H1 (cell line): ENCODE measurements at regions not wholly inside any gene's neighbourhood (a gene's known extent, or its start where the extent isn't known, plus 50 kb on each side); places are given as distances from the start of the nearest gene placed in this dataset.

Source experiments
- CTCF ChIA-PET: fragments of 300-600 bp; sonication (Branson Sonifier 250); formaldehyde crosslinking; loops from one replicate; lab custom pipeline; 2021; ENCODE audit not compliant: partially characterized antibody; lab: Charles Lee
- POLR2A ChIA-PET: fragments of 300-600 bp; sonication (Branson Sonifier 250); formaldehyde crosslinking; loops from one replicate; lab custom pipeline; 2021; ENCODE audit warnings: inconsistent platforms; ENCODE audit not compliant: partially characterized antibody; lab: Charles Lee
- DNase-seq, 2 experiments: peaks; one replicate each; pipeline versions ENCODE4 v3.0.0 to v3.0.0-alpha.2; 2010 to 2022; ENCODE audit warnings: low spot score in 2 of 2, low read depth in 1 of 2, mixed read lengths in 1 of 2
- FAIRE-seq: peaks from 2 replicates; lab custom pipeline; 2011; peaks lifted over from hg19 to GRCh38; lab: Jason Lieb, UNC
- H2AFZ ChIP-seq: 2 replicates; pipeline ENCODE4 v1.8.1; 2012; ENCODE audit warnings: low read length, inconsistent platforms
- H2AK5ac ChIP-seq: 2 replicates; pipeline ENCODE4 v1.6.1; 2013; ENCODE audit warnings: low read depth, low read length
- H2BK120ac ChIP-seq: replicated peaks from 2 replicates; pipeline ENCODE3; 2013; ENCODE audit warnings: low read depth, low read length, inconsistent platforms
- H2BK12ac ChIP-seq: 2 replicates; pipeline ENCODE4 v1.6.1; 2013; ENCODE audit warnings: low read depth, low read length
- H2BK15ac ChIP-seq: 2 replicates; pipeline ENCODE4 v1.6.1; 2013; ENCODE audit warnings: low read length
- H2BK20ac ChIP-seq: 2 replicates; pipeline ENCODE4 v1.6.1; 2013; ENCODE audit warnings: low read length
- H2BK5ac ChIP-seq: 2 replicates; pipeline ENCODE4 v1.6.1; 2013; ENCODE audit warnings: low read depth, low read length
- H3K14ac ChIP-seq: 2 replicates; pipeline ENCODE4 v1.6.1; 2013; ENCODE audit warnings: inconsistent platforms; ENCODE audit not compliant: insufficient read length
- H3K18ac ChIP-seq: 2 replicates; pipeline ENCODE4 v1.6.1; 2013; ENCODE audit warnings: low read length; ENCODE audit errors: extremely low read depth
- H3K23ac ChIP-seq: 2 replicates; pipeline ENCODE4 v1.6.1; 2013; ENCODE audit warnings: inconsistent platforms; ENCODE audit not compliant: insufficient read length
- H3K23me2 ChIP-seq: 2 replicates; pipeline ENCODE4 v1.6.1; 2013; ENCODE audit warnings: low read depth, low read length
- H3K27ac ChIP-seq: 2 replicates; pipeline ENCODE4 v1.6.1; 2011; ENCODE audit warnings: low read depth, low read length, inconsistent platforms
- H3K27me3 ChIP-seq, 4 experiments: replicated peaks in 1 of 4; 1 replicate in 1 of 4; 2 replicates in 3 of 4; pipeline versions ENCODE4 v1.6.1 to v1.8.1; 2011 to 2013; ENCODE audit warnings: low read length in 3 of 4, mild to moderate bottlenecking in 3 of 4, inconsistent platforms in 2 of 4, mixed read lengths in 2 of 4, moderate library complexity in 1 of 4; ENCODE audit not compliant: control insufficient read depth in 3 of 4, insufficient read depth in 3 of 4; ENCODE audit errors: extremely low read depth in 1 of 4
- H3K36me3 ChIP-seq, 4 experiments: 2 replicates each; pipeline versions ENCODE4 v1.6.1 to v1.8.1; 2011 to 2013; ENCODE audit warnings: mild to moderate bottlenecking in 4 of 4, low read length in 3 of 4, moderate library complexity in 2 of 4, control low read depth in 1 of 4, inconsistent platforms in 1 of 4; ENCODE audit not compliant: insufficient read depth in 4 of 4, control insufficient read depth in 2 of 4
- H3K4ac ChIP-seq: replicated peaks from 2 replicates; pipeline ENCODE3; 2013; ENCODE audit warnings: low read length, low read depth, mixed read lengths, inconsistent platforms; ENCODE audit not compliant: insufficient read length
- H3K4me1 ChIP-seq, 4 experiments: replicated peaks in 1 of 4; 1 replicate in 1 of 4; 2 replicates in 3 of 4; pipeline versions ENCODE4 v1.6.1 to v1.8.1; 2011 to 2013; ENCODE audit warnings: low read length in 3 of 4, inconsistent platforms in 2 of 4, mixed read lengths in 1 of 4; ENCODE audit not compliant: insufficient read depth in 4 of 4, control insufficient read depth in 3 of 4
- H3K4me2 ChIP-seq, 2 experiments: 2 replicates each; pipeline versions ENCODE4 v1.6.1 to v1.8.1; 2011 to 2013; ENCODE audit warnings: low read depth in 2 of 2, low read length in 2 of 2, control low read depth in 1 of 2, inconsistent platforms in 1 of 2, mild to moderate bottlenecking in 1 of 2; ENCODE audit not compliant: insufficient read depth in 1 of 2
- H3K4me3 ChIP-seq, 4 experiments: fragments of 200-600, 300-600 bp in 1 of 4; sonication (generic), shearing (Covaris generic), sonication (Bioruptor Twin) in 1 of 4; 2 replicates each; pipeline versions ENCODE4 v1.5.1 to v1.8.1; 2011 to 2016; ENCODE audit warnings: low read length in 4 of 4, low read depth in 3 of 4, control low read depth in 2 of 4, inconsistent platforms in 2 of 4, mild to moderate bottlenecking in 2 of 4, mixed read lengths in 1 of 4, moderate library complexity in 1 of 4; ENCODE audit not compliant: insufficient read depth in 2 of 4; ENCODE audit errors: extremely low read depth in 1 of 4
- H3K56ac ChIP-seq: replicated peaks from 2 replicates; pipeline ENCODE3; 2013; ENCODE audit warnings: low read depth, mild to moderate bottlenecking, mixed read lengths, low read length, inconsistent platforms; ENCODE audit not compliant: insufficient read length
- H3K79me1 ChIP-seq: 2 replicates; pipeline ENCODE4 v1.6.1; 2013; ENCODE audit warnings: low read depth, low read length, control low read depth
- H3K79me2 ChIP-seq, 2 experiments: 2 replicates each; pipeline versions ENCODE4 v1.6.1 to v1.8.1; 2012 to 2013; ENCODE audit warnings: low read length in 2 of 2, mild to moderate bottlenecking in 2 of 2, inconsistent platforms in 1 of 2; ENCODE audit not compliant: insufficient read depth in 2 of 2, control insufficient read depth in 1 of 2
- H3K9ac ChIP-seq, 4 experiments: replicated peaks in 1 of 4; 1 replicate in 1 of 4; 2 replicates in 3 of 4; pipeline versions ENCODE4 v1.6.1 to v1.8.1; 2011 to 2013; ENCODE audit warnings: low read depth in 3 of 4, low read length in 3 of 4, control low read depth in 2 of 4, mild to moderate bottlenecking in 2 of 4, moderate library complexity in 2 of 4, inconsistent platforms in 1 of 4; ENCODE audit errors: extremely low read depth in 1 of 4
- H3K9me3 ChIP-seq, 2 experiments: 2 replicates each; pipeline versions ENCODE4 v1.6.1 to v1.8.1; 2012 to 2013; ENCODE audit warnings: mild to moderate bottlenecking in 2 of 2, moderate library complexity in 2 of 2, control low read depth in 1 of 2, inconsistent platforms in 1 of 2, low read depth in 1 of 2, low read length in 1 of 2, mixed read lengths in 1 of 2; ENCODE audit not compliant: insufficient read depth in 2 of 2
- H4K20me1 ChIP-seq, 2 experiments: replicated peaks in 1 of 2; 2 replicates each; pipeline versions ENCODE3 to v1.8.1; 2011 to 2013; ENCODE audit warnings: inconsistent platforms in 2 of 2, low read length in 2 of 2, mild to moderate bottlenecking in 1 of 2; ENCODE audit not compliant: insufficient read depth in 2 of 2, control insufficient read depth in 1 of 2
- H4K5ac ChIP-seq: 2 replicates; pipeline ENCODE4 v1.6.1; 2013; ENCODE audit warnings: low read length, low read depth, mixed read lengths, inconsistent platforms; ENCODE audit not compliant: insufficient read length
- H4K8ac ChIP-seq: 2 replicates; pipeline ENCODE4 v1.8.0; 2013; ENCODE audit warnings: mild to moderate bottlenecking, moderate library complexity, low read length, inconsistent platforms; ENCODE audit not compliant: insufficient read depth; ENCODE audit errors: extremely low read depth
- H4K91ac ChIP-seq: replicated peaks from 2 replicates; pipeline ENCODE3; 2013; ENCODE audit warnings: low read length, mixed read lengths, inconsistent platforms; ENCODE audit not compliant: insufficient read length
- CTBP2 ChIP-seq: IDR thresholded peaks from 2 replicates; pipeline ENCODE4 v1.7.0; 2011; ENCODE audit warnings: borderline replicate concordance, mild to moderate bottlenecking, moderate library complexity, mixed read lengths, low read length; ENCODE audit not compliant: insufficient read depth, insufficient read length
- GABPA ChIP-seq: IDR thresholded peaks from 2 replicates; pipeline ENCODE4 v1.6.1; 2011; ENCODE audit warnings: mild to moderate bottlenecking, low read length, moderate library complexity, borderline replicate concordance; ENCODE audit not compliant: insufficient read depth
- TAF7 ChIP-seq: optimal IDR thresholded peaks from 2 replicates; pipeline ENCODE3; 2011; ENCODE audit warnings: low read depth, mild to moderate bottlenecking, inconsistent platforms, low read length, moderate library complexity, borderline replicate concordance
- TCF12 ChIP-seq: IDR thresholded peaks from 2 replicates; pipeline ENCODE4 v1.6.1; 2011; ENCODE audit warnings: low read depth, mild to moderate bottlenecking, low read length
- WGBS, 2 experiments: shearing (Covaris generic) in 1 of 2; methylation state at CpG; one replicate each; pipeline versions ENCODE4 v1.1.6 to v1.1.7; 2013 to 2015; ENCODE audit warnings: low lambda C conversion rate in 2 of 2, mixed read lengths in 2 of 2, inconsistent platforms in 1 of 2, low coverage in 1 of 2, missing lambda C conversion rate in 1 of 2; ENCODE audit not compliant: insufficient replicate concordance in 2 of 2, insufficient coverage in 1 of 2, insufficient read length in 1 of 2; ENCODE audit errors: extremely low coverage in 1 of 2, missing lambda C conversion rate in 1 of 2; 5-methylcytosine and 5-hydroxymethylcytosine counted together

- H3K36me3 ChIP-seq: no peaks in the 10 kb centered on the region
- no peak for TF ChIP-seq TCF12
- no peak for TF ChIP-seq GABPA
- TF ChIP-seq CTBP2: no peak
- no peak for TF ChIP-seq TAF7
These were observed 80.7 kb upstream of the RNF152 start for GRCh38 chr18:61973273-61974115.

More at GRCh38 chr18:61973273-61974115, 80.7 kb upstream of the RNF152 start:
- no peak overlapping the region for H2BK20ac ChIP-seq
- no peak overlapping the region for H3K14ac ChIP-seq
- no peak overlapping the region for H2BK12ac ChIP-seq
- no peaks in the 10 kb centered on the region for H3K23me2 ChIP-seq
- no peak overlapping the region for H3K4ac ChIP-seq
- no peaks in the 10 kb centered on the region for H4K20me1 ChIP-seq
- H3K23ac ChIP-seq: no peak overlapping the region
- no peak overlapping the region for H2BK120ac ChIP-seq
- no peak overlapping the region for H2AFZ ChIP-seq
- H2BK5ac ChIP-seq: no peak overlapping the region
- H2AK5ac ChIP-seq: no peak overlapping the region
- FAIRE-seq: no peak
- no peak overlapping the region for H2BK15ac ChIP-seq
- H3K9me3 ChIP-seq: no peaks in the 10 kb centered on the region
- no peak overlapping the region for H3K4me3 ChIP-seq
- no peaks in the 10 kb centered on the region; the same call in 1 of the 2 replicates for H3K79me1 ChIP-seq
- H3K4me1 ChIP-seq: no peaks in the 10 kb centered on the region
- H3K79me2 ChIP-seq: no peaks in the 10 kb centered on the region
- H3K27me3 ChIP-seq: no peaks in the 10 kb centered on the region
- H3K27ac ChIP-seq: no peak overlapping the region
- no peak overlapping the region for H3K18ac ChIP-seq
- H3K56ac ChIP-seq: no peak overlapping the region
- no peak overlapping the region for H4K5ac ChIP-seq
- no peak overlapping the region for H3K4me2 ChIP-seq
- WGBS, 2 experiments: 90% methylated on average over 6 of the region's 6 CpGs; no CpG with 5 or more reads in 1 of the 2 experiments
- peak overlapping the region in 1 of 4 experiments; percentile 8; a peak in 1 of 7 replicates for H3K9ac ChIP-seq
- ChIA-PET POLR2A (interaction anchor here (1.4 kb wide), 1 partner anchor 8 kb away, joined by 3 read pairs; no protein-coding TSS in a partner anchor), CTCF (interaction anchor here (1.2 kb wide), 1 partner anchor 9 kb away, joined by 3 read pairs; no protein-coding TSS in a partner anchor)
- no peak overlapping the region for H4K8ac ChIP-seq
- no peak overlapping the region for H4K91ac ChIP-seq
- DNase-seq: no peak
